ENCODE measurements at regions not wholly inside any gene's neighbourhood (a gene's known extent, or its start where the extent isn't known, plus 50 kb on each side); places are given as distances from the start of the nearest gene placed in this dataset.

DNA sequence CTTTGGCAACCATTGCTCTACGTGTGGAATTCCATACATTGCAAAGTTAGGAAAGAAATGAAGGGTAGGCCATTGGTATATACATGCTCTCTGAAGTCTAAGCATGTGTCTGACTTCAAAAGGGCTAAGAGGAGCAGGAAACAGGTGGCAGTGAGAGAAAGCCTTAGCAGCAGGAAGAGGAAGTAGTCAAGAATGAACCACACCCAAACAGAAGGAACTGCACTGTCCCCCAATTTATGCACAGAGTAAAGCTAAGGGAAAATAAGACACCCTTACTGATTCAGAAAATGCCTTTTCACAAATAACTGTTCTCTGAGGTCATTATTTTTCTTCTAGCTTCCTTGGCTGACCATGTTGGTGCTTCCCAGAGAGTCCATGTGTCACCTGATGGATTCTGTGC is 575.4 kb downstream of the NTRK3 start:
- DNase-seq (ENCODE audit: low spot score) (no peak), ATAC-seq (ENCODE audit: low read depth) (no peak)
- Histone ChIP-seq H3K9me3 (ENCODE audit: severe bottlenecking) (peaks cover 5% of the 10 kb centered on the region), H3K27ac (ENCODE audit: poor library complexity, severe bottlenecking) (no peak overlapping the region), H3K36me3 (ENCODE audit: low read depth) (no peaks in the 10 kb centered on the region), H3K4me1 (ENCODE audit: insufficient read depth, poor library complexity, severe bottlenecking) (no peaks in the 10 kb centered on the region), H3K27me3 (ENCODE audit: insufficient read depth, poor library complexity, severe bottlenecking) (no peaks in the 10 kb centered on the region), H3K4me3 (ENCODE audit: severe bottlenecking) (no peak overlapping the region)
- no peak for TF ChIP-seq CTCF (IDR thresholded peaks at IDR 0.05; ENCODE audit: poor library complexity, severe bottlenecking)

- peaks cover 5% of the 10 kb centered on the region for H3K9me3 ChIP-seq (ENCODE audit: severe bottlenecking)
- no peak for ATAC-seq (ENCODE audit: low read depth)
- DNase-seq (ENCODE audit: low spot score) = no peak
- no peaks in the 10 kb centered on the region for H3K36me3 ChIP-seq (ENCODE audit: low read depth)
- TF ChIP-seq CTCF (IDR thresholded peaks at IDR 0.05; ENCODE audit: poor library complexity, severe bottlenecking) = no peak
- no peaks in the 10 kb centered on the region for H3K4me1 ChIP-seq (ENCODE audit: insufficient read depth, poor library complexity, severe bottlenecking)
- H3K4me3 ChIP-seq (ENCODE audit: severe bottlenecking) = no peak overlapping the region
- no peaks in the 10 kb centered on the region for H3K27me3 ChIP-seq (ENCODE audit: insufficient read depth, poor library complexity, severe bottlenecking)
- no peak overlapping the region for H3K27ac ChIP-seq (ENCODE audit: poor library complexity, severe bottlenecking)
Observed at GRCh38 chr15:87680208-87680607, 576.3 kb downstream of the NTRK3 start.

GRCh38 chr15:87675271-87675670 is 581.3 kb downstream of the NTRK3 start:
- H3K4me1 ChIP-seq (ENCODE audit: insufficient read depth, poor library complexity, severe bottlenecking) = no peaks in the 10 kb centered on the region
- no peak for ATAC-seq (ENCODE audit: low read depth)

DNA sequence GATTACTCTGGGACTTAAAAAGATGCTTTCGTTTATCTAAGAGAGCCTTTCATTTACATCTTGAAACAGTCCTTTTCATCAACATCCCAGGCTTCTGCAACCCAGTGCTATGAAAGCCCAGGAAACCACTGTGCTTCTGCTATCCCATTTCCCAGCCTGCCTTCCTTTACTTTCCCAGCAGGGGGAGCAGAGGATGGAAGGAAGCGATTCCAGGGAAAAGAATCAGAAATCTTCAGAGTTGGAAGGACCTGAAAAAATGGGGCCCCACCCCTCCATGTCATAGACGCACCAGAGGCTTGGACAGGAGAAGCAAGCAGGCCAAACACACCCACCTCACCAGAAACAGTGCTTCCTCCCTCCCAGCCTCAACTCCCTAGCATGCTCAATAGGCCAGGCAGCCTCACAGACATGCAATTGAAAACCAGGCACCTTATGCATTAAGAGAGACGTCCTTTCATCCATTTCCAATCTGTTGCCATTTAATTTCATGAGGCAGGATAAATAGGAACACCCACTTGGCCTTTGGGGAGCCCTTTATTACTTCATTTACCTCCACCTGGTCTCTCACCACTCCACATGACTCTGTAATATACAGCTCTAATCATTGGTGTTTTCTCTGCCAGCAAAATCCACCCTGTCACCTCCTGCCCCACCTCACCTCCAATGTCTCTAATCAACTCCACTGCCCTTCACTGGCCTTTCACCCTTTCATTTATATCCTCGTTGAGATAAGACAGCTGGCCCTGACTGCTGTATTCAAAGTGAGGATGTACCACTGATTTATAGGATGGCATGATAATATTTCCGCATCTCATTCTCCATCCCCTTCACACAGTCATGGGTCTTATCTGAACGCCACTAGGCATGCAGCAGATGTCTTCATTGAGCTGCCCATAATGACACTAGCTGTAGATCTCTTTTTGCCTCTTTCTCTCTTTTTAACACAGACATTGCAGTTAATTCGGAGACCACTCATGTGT is 583.9 kb downstream of the NTRK3 start:
- H3K4me1 ChIP-seq (ENCODE audit: insufficient read depth, poor library complexity, severe bottlenecking) = peaks cover 9% of the 10 kb centered on the region
- TF ChIP-seq CTCF (IDR thresholded peaks at IDR 0.05; ENCODE audit: poor library complexity, severe bottlenecking) = peak; percentile 88
- no peak overlapping the region for H3K27ac ChIP-seq (ENCODE audit: poor library complexity, severe bottlenecking)
- no peak for DNase-seq (ENCODE audit: low spot score)
- H3K36me3 ChIP-seq (ENCODE audit: low read depth) = no peaks in the 10 kb centered on the region
- ATAC-seq (ENCODE audit: low read depth) = peak; percentile 54; the same call in 2 of the 3 replicates
- H3K9me3 ChIP-seq (ENCODE audit: severe bottlenecking) = peaks cover 1% of the 10 kb centered on the region
- no peaks in the 10 kb centered on the region for H3K27me3 ChIP-seq (ENCODE audit: insufficient read depth, poor library complexity, severe bottlenecking)
- H3K4me3 ChIP-seq (ENCODE audit: severe bottlenecking) = no peak overlapping the region

More at GRCh38 chr15:87675271-87675670, 581.3 kb downstream of the NTRK3 start:
- Histone ChIP-seq H3K27me3 (ENCODE audit: insufficient read depth, poor library complexity, severe bottlenecking) (no peaks in the 10 kb centered on the region), H3K36me3 (ENCODE audit: low read depth) (no peaks in the 10 kb centered on the region), H3K4me3 (ENCODE audit: severe bottlenecking) (no peak overlapping the region), H3K9me3 (ENCODE audit: severe bottlenecking) (peaks cover 5% of the 10 kb centered on the region), H3K27ac (ENCODE audit: poor library complexity, severe bottlenecking) (no peak overlapping the region)
- no peak for TF ChIP-seq CTCF (IDR thresholded peaks at IDR 0.05; ENCODE audit: poor library complexity, severe bottlenecking)
- no peak for DNase-seq (ENCODE audit: low spot score)

DNA sequence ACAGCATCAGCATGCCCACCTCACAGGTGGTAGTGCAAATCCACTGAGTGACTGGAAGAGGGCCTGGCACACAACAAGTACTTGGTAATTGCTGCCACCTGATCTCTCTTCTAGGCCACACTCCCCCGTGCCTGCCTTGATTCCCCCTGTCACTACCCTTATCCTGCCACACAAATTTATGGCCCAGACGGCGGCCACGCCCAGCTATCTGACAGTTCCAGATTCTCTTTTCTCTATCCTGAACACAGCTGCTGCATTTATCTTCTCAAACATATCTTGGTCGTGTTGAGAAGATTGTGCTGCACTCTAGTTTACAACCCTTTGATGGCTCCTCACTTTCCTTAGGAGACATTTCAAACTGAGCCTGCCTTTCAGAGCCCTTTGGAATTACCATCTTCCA is 585.2 kb downstream of the NTRK3 start:
- DNase-seq (ENCODE audit: low spot score) (no peak), ATAC-seq (ENCODE audit: low read depth) (no peak)
- Histone ChIP-seq H3K4me3 (ENCODE audit: severe bottlenecking) (no peak overlapping the region), H3K36me3 (ENCODE audit: low read depth) (no peaks in the 10 kb centered on the region), H3K27ac (ENCODE audit: poor library complexity, severe bottlenecking) (no peak overlapping the region), H3K4me1 (ENCODE audit: insufficient read depth, poor library complexity, severe bottlenecking) (peaks cover 9% of the 10 kb centered on the region), H3K9me3 (ENCODE audit: severe bottlenecking) (no peaks in the 10 kb centered on the region), H3K27me3 (ENCODE audit: insufficient read depth, poor library complexity, severe bottlenecking) (no peaks in the 10 kb centered on the region)
- TF ChIP-seq CTCF (IDR thresholded peaks at IDR 0.05; ENCODE audit: poor library complexity, severe bottlenecking) = no peak

Measured in RWPE2 (cell line).